H1 (cell line): ENCODE measurements at regions not wholly inside any gene's neighbourhood (a gene's known extent, or its start where the extent isn't known, plus 50 kb on each side); places are given as distances from the start of the nearest gene placed in this dataset.

Source experiments
- CEBPB ChIP-seq: IDR thresholded peaks from 2 replicates; pipeline ENCODE4 v1.6.1; 2012; ENCODE audit warnings: low read depth, low read length
- CHD1 ChIP-seq: IDR thresholded peaks from 2 replicates; pipeline ENCODE4 v1.6.1; 2012; ENCODE audit warnings: low read depth, low read length, improper control_type of control experiment
- EP300 ChIP-seq, 2 experiments: IDR thresholded peaks; 1 replicate in 1 of 2; 2 replicates in 1 of 2; pipeline ENCODE4 v1.6.1; 2011 to 2012; ENCODE audit warnings: low read depth in 2 of 2, low read length in 2 of 2, mild to moderate bottlenecking in 2 of 2, borderline replicate concordance in 1 of 2, inconsistent platforms in 1 of 2, moderate library complexity in 1 of 2
- HDAC6 ChIP-seq: IDR thresholded peaks from one replicate; pipeline ENCODE4 v1.7.1; 2012; ENCODE audit warnings: low read depth, mild to moderate bottlenecking, inconsistent platforms, low read length, moderate library complexity
- RAD21 ChIP-seq, 2 experiments: IDR thresholded peaks in 1 of 2; conservative IDR thresholded peaks in 1 of 2; 2 replicates each; pipeline ENCODE4 v1.6.1; 2011; ENCODE audit warnings: low read depth in 2 of 2, low read length in 2 of 2, improper control_type of control experiment in 1 of 2, inconsistent platforms in 1 of 2, mild to moderate bottlenecking in 1 of 2, moderate library complexity in 1 of 2
- SIX5 ChIP-seq: IDR thresholded peaks from 2 replicates; pipeline ENCODE4 v1.6.1; 2011; ENCODE audit warnings: mild to moderate bottlenecking, low read depth, low read length

- no peak for TF ChIP-seq HDAC6
- no peak for TF ChIP-seq EP300 (IDR thresholded peaks at IDR 0.05; ENCODE audit: borderline replicate concordance in 1 of 2, low read depth in 2 of 2, low read length in 2 of 2)
- TF ChIP-seq CHD1 = no peak
- peak in 1 of 2 experiments; percentile 24; a peak in 1 of 4 replicates for TF ChIP-seq RAD21 (IDR thresholded peaks at IDR 0.05 in 1 of 2, conservative IDR thresholded peaks at IDR 0.05 in 1 of 2; ENCODE audit: low read depth in 2 of 2, low read length in 2 of 2)
- no peak for TF ChIP-seq SIX5
- no peak for TF ChIP-seq CEBPB
- TF ChIP-seq, all 59 proteins: peak for 2
Observed at GRCh38 chr17:79509008-79509407, 101.8 kb downstream of the RBFOX3 start (continued).
